ENCODE measurements at regions not wholly inside any gene's neighbourhood (a gene's known extent, or its start where the extent isn't known, plus 50 kb on each side); places are given as distances from the start of the nearest gene placed in this dataset.
A peak's percentile ranks its signal among the peaks of the same experiment; 100 is the strongest.

DNA sequence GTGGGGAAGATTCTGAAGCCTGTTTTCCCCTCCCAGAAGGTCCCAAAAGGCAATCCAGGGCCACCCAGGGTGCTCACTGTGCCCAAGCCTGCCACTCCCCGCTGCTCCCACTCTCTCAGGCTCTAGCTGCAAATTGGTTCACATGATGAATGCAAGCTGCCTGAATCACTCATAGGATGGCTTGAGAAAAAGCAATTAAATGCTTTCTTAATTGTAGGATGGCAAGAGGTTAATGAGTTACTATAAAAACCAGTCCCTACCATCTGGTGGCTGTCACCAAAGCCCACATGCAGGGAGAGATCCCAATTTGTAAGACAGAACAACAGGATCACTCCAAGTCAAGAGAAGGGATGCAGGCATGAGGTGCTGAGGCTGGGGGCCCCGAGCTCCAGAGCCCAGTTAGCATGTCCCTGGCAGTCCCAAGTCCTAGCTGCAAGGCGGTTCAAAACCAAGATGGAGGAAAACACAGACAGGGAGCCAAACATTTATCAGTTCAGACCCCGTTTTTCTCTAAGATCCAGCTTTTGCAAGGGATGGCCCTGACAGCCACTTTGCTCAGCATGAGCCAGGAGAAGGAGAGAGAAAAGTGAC, 207.1 kb downstream of the UACA start:
- DNase-seq (ENCODE audit: low spot score), result no peak

DNA sequence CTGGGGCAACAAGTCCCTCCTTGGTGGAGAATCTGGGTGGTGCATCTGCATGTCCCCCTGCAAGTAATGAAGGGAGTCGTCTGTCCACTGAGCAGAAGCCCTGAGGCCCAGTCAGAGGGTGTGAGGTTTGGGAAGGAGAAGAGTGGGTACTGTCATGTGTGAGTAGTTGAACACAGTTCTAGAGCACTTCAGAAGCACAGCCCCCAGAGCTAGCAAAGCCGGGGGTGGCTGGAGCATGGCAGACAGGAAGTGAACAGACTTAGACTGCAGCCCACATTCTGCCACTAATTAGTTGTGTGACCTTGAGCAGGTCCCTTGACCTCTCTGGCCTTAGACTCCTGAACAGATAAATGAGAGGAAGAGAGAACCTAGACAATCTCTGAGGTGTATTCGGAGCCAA, 207.6 kb downstream of the UACA start:
- no peak for DNase-seq (ENCODE audit: low spot score)

DNA sequence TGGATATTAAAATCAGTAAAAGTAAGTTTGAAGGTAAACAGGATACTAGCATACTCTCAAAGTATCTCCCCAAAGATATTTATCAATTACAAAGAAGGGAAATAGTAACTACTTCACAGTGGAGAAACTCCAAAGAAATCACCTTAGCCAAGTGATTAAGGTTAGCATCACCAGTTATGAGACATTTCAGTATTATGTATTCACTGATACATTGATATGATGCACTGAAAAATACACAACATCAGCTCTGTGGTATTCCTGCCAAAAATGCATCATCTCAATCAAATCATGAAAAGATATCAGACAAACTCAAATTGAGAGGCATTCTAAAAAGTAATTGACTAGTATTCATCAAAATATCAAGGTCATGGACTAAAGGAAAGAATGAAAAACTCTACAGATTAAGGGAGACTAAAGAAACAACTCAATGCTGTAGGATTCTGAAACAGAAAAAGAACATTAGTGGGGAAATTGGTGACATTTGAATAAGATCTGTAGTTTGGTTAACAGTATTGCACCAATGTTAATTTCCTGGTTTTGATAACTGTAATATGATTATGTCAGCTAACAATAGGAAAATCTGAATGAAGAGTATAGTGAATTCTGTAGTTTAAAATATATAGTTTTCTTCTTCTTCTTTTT, 215.4 kb downstream of the UACA start:
- no peak for DNase-seq (ENCODE audit: low spot score)

DNA sequence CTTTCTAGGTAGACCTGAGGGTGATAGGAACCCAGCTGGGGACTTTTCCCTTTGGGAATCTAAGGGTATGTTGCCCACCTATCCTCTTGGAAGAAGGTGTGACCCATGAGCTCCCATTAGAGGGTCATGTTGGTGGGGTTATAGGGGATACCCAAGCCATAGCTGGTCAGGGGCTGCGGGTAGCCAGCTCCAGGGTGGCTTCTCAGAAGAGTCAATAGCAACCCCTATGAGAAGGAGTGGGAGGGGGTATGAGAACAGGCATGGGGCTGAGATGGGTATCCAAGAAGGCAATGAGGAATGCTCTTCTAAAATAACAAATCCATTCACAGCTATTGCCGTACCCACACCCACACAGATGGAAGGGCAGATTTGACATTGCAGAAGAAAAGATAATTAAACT, 217.8 kb downstream of the UACA start:
- no peak for DNase-seq (ENCODE audit: low spot score)

DNA sequence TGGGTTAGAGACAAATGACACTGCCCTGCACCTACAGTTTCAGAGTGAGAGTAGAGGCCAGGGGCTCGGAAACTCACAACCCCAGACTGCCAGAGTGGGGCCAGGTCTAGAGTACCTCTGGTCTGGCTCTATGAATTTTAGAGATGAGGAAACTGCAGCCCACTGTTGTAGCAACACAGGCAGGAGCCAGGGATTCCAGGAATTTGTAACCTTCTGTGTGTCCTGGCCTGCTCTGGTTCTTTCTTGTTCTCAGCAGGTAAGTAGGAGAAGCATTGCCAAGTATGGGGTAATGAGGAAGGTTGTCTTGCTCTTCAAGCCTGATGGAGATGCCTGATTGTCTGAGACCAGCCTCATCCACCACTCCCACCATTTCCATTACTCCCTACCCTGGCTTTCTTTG, 221.8 kb downstream of the UACA start:
- DNase-seq (ENCODE audit: low spot score), result no peak

DNA sequence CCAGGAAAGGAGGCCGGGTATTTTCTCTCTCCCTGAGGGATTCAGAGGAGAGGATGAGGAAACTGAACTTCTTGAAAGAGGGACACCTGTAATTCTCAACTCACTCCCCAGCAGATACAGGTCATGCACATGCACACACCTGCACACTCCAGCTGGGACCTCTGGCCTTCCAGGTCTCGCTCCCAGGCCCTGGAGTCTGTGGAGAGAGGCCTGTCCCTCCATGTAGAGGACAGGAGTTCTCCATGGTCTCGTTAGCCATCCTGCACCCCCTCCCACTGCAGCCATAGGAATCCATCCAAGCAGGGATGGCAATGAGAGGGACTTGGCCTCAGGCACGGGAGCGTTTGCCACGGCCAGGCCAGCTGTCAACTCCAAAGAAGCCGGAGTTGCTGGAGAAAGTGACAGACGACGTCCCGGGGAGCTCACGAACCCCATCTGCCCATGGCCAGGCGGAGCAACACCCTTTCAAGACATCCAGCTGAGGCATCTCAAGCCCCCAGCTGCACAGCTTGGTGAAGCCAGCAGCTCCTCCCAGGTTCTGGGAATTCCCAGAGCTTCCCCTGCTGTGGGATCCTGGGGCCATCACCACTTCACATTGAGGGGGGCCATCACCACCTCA, 223.3 kb downstream of the UACA start:
- no peak for DNase-seq (ENCODE audit: low spot score)

DNA sequence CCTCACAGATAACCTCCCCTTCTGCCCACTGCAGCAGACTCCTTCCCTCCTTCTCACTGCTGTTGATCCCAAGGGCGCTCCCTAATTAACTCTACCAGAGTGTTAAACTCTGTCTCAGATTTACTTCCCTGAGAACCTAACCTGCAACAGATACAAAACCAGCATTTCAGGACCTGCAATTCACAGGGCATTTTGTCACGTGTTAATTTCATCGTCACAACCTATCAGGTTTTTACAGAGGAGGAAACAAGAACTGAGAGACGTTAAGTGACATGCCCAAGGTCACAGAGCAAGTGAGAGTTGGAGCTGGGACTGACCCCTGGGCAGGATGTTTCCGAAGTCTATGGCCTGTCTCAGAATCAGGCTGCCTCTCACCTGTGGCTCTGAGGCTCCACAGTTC, 223.9 kb downstream of the UACA start:
- DNase-seq (ENCODE audit: low spot score), result no peak

DNA sequence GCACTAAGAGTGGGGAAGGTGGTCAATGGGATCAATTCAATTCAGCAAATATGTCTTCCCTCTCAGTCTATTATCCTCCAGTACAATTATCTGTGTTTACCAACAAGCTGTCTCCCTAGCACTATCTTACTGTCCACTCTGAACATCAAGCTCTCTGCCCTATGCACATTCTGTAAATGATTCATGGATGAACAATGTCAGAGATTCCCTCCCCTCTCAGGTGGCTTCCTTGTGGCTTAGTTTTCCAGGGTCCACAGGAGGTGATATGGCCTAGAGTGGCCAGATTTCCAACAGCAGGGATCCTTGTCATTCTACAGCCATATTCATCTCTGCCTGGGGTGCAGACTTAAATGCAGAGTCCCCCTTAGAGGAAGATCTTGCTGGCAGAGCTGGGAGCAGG, 225.1 kb downstream of the UACA start:
- DNase-seq (ENCODE audit: low spot score), result no peak

DNA sequence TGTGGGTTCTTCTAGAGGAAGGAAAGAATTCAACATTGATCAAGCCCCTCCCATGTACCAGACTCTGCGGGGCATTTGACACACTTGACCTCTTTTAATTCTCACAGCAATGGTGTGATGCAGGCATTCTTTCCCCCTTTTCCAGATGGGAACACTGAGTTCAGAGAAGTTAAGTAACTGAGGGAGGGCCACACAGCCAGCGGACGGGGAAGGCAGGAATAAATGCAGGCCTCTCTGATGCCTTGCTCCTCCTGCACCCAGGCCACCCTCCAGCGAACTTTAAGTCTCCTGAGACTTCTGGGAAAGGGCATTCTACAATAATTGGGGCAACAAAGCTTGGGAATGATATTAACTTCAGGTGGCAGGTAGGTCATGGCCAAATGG, 227.4 kb downstream of the UACA start:
- no peak for DNase-seq (ENCODE audit: low spot score)

DNA sequence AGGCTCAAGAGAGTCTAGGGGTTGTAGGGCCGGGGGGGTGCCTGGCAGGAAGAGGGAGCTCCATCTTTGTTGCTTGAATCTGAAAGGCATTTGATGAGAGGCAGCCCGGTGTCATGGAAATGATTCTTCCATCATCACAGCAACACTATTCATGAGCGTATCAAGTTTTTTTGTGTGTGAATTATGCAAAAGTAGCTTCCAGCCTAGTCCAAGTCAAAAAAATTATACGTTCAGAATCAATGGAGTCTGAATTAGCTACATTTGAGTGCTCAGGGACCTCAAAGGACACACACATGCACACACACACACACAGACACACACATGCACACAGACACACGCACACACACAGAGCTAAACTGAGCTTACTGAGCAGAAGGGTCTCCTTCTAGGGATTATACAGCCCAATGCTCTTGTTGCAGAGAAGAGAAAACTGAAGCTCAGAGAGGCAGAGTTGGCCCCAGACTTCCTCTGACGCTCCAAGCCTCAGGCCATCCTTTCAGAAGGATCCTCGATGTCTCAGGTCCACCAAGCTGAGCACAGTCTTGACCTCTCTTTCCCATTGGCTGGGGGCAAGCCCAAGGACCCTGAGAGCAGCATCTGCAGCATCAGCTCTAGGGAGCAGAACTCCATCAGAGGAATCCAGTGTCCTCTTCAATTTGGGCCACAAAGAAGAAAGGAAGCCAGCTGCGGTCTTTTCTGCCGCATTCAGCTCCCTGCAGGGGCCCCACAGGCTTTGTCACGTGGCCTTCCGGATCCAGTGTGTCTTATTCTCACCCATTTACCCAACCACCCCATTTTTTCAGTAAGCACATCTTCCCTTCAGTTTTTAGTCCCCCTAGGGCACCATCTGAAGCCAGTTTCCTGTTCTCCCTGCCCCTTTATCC, 228.0 kb downstream of the UACA start:
- DNase-seq (ENCODE audit: low spot score), result no peak

DNA sequence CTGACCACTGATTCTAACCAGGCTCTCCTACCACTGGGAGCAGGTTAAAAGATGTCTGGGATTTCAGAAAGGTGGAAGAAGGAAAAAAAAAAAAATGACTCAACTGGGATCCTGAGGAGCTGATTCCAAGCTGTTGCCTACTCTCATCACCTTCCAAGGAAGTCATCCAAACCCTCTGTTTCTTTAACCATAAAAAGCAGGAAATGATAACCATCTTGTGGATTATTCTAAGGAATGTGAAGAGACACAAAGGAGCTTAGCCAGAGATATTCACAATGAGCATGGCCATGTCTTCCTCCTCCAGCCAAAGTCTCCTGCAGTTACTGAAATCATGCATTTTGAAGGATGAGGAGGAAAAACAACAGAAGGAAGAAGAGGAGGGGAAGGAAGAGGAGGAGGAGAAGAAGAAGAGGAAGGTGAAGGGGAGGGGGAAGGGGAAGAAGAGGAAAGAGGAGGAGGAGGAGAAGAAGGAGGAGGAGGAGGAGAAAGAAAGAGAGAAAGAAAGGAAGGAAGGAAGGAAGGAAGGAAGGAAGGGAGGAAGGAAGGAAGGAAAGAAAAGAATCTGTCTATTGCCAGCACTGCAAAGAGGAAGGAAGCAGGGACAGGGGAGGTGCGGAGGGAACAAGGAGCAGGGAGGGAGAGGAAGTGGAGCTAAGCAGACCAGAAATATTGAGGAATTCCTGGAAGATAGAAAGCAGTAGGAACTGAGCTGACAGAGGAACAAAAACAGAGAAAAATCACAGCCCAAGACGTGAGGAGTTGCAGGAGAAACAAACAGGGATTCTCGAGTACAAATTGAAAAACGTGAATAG, 229.2 kb downstream of the UACA start:
- no peak for DNase-seq (ENCODE audit: low spot score)

DNA sequence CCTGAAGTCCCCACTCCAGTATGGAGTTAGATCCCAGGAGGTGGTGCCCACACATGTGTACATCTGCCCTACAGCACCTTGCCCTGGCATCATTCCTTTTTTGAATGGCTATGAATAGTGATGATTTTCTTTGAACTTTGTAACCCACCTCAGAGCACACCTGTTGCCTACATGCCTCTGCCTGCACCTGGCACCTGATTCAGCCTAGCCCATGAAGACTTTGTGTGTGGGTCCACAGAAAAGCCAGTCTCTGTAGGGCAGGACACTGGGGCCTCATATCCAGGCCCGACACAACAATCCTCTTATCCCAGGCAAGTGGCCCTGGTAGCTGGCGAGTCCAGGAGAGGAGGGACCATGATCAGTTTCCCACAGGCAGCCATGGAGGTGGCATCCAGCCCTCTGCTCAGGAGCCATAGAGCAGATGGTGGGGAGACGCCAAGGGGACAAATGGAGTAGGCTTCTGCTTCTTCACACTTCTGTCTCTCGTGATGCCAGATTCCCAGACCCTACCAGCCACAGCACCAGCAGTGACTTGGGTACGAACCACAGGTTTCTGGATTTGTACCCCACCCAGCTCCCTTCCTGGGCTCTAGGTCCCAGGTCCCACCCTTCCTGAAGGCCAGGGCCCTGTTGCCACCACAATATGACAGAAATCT, 230.7 kb downstream of the UACA start:
- DNase-seq (ENCODE audit: low spot score), result no peak

DNA sequence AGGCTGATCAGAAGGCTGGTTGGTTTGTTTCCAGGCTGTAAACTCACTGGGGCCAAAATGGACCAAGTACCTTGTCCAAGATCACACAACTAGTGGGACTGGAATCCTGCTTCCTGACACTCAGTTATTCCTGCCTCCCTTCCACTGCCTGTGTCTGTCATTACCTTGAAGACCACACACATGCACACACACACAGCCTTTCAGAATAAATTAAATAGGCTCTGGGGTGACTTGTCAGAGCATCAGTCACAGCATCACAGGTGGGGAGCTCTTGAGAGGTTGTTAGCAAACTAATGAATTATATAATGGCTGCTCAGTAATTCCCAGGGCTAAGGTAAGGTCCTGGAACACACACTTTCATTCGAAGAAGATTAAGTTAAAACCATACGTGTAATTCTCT, 231.8 kb downstream of the UACA start:
- DNase-seq (ENCODE audit: low spot score), result no peak

DNA sequence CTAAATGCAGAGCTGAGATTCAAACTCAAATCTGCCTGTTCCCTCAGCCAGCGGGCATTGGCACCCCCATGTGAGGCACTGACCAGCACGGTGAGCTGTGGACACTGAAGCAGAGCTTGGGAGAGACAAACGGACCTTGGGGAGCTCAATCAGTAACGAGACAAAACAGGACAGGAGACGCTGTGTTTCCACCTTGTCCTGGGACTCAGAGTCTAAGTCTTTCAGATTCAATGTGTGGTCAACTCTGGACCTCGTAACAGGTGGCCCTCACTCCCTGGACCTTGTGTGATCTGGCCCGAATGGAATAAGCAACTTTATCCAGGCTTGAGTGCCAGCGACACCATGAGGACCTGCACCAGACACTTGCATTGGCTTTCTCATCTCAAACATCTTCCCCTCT, 232.5 kb downstream of the UACA start:
- DNase-seq (ENCODE audit: low spot score), result no peak

DNA sequence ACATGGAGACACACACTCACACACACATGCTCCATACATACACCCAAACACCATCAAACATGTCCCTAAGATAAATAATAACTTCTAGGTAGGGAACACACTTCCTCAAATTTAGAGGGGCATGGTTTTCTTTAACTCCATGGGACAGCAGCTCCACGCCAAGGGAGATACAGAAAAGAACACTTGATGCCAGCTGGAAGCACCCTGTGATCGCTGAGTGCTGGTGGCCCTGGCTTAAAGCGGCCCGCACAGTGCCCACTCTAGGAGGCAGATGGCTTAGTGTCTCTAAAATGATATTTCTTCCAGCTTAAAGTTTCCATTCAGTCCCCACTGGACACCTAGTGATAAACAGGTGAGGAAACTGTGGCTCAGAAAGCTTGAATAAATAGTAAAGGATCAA, 232.9 kb downstream of the UACA start:
- no peak for DNase-seq (ENCODE audit: low spot score)

DNA sequence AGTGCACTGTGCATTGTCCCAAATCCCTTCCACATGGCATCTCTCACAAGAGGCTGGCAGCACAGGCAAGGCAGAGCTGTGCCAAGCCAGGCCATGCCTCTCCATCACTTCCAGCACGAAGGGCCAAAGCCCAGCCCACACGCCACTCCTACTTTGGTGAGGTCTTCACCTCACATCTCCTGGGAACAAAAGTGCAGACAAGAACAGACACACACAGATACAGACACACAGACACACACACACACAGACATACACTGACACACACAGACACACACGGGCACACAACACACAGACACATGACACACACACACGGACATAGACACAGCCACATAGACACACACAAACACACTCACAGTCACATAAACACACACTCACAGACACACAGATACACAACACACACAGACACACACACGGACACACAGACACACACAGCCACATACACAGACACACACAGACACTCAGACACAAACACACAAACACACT, 233.3 kb downstream of the UACA start:
- no peak for DNase-seq (ENCODE audit: low spot score)

DNA sequence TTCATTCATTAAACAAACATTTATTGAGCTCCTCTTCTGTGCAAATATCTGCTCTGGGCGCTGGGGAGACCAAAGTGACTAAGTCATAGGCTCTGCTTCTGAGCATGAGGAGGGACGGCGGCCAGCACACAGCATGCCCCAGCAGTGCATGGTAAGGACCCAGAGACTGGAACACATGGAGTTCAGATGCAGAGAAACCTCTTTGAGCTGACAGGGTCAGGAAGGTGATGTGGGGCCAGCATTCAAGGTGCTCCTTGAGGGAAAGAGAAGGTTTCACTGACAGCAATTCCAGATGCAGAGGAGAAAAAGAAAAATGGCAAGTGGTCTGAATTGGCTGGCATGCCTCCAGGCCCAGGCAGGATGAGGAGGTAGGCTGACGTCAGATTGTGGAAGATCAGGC, 234.5 kb downstream of the UACA start:
- no peak for DNase-seq (ENCODE audit: low spot score)

DNA sequence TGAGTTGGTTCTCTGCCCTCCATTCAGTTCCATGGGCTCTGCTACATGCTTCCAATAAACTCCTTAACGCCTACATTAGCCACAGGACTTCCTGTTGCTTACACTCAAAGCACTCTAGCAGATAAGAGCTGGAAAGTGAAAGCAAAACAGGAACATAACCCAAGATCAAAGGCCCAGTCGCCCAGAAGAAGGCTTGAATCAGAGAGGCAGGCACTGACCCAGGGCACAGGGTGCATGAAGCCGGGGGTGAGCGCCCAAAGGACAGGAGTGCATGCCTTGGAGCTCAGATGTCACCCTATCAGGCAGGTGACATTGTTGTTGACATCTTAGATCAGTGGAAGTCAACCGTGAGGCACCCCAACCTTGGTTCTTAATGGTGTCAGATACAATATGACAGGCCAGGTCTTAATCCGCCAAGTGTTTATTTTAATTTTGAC, 235.1 kb downstream of the UACA start:
- DNase-seq (ENCODE audit: low spot score), result no peak

DNA sequence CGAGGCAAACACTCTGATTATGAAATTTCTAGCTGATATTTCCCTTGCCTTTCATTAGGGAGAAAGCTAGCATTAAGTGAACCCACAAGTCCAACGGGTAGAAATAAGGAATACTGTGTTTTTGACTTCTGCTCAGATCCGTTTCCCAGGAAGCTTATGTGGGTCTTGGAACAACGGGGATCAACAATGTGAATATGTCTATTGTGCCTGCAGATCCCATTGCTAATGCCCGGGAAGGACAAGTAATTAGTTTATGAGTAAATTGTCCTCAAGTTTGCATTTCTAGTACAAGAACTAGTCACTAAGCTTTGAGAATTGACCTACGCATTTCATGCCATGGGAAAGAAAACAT, 236.4 kb downstream of the UACA start:
- DNase-seq (ENCODE audit: low spot score), result no peak

DNA sequence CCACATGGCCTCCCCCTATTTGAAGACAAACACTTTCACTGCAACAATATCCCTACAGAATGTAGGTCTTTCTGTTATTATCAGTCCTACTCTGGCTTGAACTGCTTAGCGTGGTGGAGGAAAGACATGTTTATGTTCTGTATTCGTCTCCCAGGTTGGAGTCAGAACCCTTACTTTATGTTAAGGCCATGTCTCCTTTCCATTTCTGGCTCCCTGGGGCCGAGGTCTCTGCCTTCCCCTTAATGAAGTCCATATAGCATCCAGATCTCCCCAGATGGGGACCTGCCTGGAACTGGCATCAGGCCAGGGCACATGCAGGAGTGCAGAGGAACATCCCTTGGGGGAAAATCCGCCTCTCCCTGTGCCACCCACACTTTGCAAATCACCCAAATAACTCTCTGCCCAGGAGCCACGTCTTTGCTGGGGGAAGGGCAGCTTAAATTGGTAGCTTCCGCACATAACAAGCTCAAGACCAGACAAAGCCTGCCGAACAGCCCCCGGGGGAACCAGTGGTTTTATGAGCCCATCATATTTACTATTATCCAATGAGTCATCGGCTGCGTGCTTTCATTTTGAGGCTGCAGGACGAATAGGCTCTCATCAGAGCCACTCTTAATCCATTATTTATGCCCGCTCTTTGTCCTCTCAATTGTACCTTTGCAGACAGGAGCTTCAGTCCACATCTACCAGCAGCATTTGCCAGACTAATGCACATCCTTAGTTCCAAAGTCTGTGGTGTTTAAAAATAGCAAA, 237.0 kb downstream of the UACA start:
- DNase-seq (ENCODE audit: low spot score), result peak; percentile 89

DNA sequence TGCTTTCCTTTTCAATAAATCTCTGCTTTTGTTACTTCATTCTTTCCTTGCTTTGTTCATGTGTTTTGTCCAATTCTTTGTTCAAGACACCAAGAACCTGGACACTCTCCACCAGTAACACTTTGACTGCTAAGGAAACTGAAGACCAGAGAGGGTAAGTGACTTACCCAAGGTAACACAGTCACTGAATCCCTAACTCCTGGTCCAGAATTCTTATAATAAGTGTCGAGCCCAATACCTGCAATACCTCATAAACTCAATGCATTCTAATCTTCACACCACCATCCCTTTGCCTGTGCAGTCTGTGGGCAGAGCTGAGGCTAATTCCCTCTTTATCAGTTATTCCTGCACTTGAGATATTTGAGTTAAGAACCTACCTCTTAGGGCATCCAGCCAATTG, 237.8 kb downstream of the UACA start:
- DNase-seq (ENCODE audit: low spot score), result no peak

Measured in AG20443 (cell line).